SK-N-SH (cell line): ENCODE measurements at regions not wholly inside any gene's neighbourhood (a gene's known extent, or its start where the extent isn't known, plus 50 kb on each side); places are given as distances from the start of the nearest gene placed in this dataset.

Source experiments
- CTCF ChIA-PET: fragments of 300-600, 350-600 bp; formaldehyde crosslinking; extraction: SDS; loops from one replicate; lab custom pipeline; 2021; lab: Yijun Ruan, JAX
- POLR2A ChIA-PET: fragments of 350-600 bp; sonication (Branson Sonifier 250); formaldehyde crosslinking; extraction: SDS; loops from one replicate; lab custom pipeline; 2020; ENCODE audit warnings: antibody characterized with exemption, inconsistent platforms; lab: Yijun Ruan, JAX
- DNase-seq: peaks from one replicate; pipeline ENCODE4 v3.0.0; 2012
- H2AFZ ChIP-seq: fragments of 200-600 bp; sonication (generic); 2 replicates; pipeline ENCODE4 v1.8.1; 2016; ENCODE audit warnings: antibody characterized with exemption, mild to moderate bottlenecking, low read depth
- H3F3A ChIP-seq: fragments of 200-600 bp; sonication (generic); replicated peaks from 2 replicates; pipeline ENCODE3; 2016; ENCODE audit warnings: antibody characterized with exemption, mild to moderate bottlenecking; ENCODE audit not compliant: insufficient read depth
- H3K27ac ChIP-seq, 2 experiments: fragments of 200-500 bp in 1 of 2; fragments of 200-600 bp in 1 of 2; sonication (Bioruptor generic) in 1 of 2; sonication (generic), shearing (Covaris generic) in 1 of 2; 2 replicates each; pipeline versions ENCODE4 v1.5.1 to v1.6.1; 2014 to 2016; ENCODE audit warnings: low read depth in 2 of 2, inconsistent platforms in 1 of 2, low read length in 1 of 2, mild to moderate bottlenecking in 1 of 2, mixed read lengths in 1 of 2
- H3K27me3 ChIP-seq: fragments of 200-600 bp; sonication (generic), shearing (Covaris generic); 2 replicates; pipeline ENCODE4 v1.6.1; 2016; ENCODE audit warnings: mixed run types; ENCODE audit not compliant: insufficient read depth
- H3K36me3 ChIP-seq, 2 experiments: fragments of 200-500 bp in 1 of 2; fragments of 200-600 bp in 1 of 2; sonication (Bioruptor generic) in 1 of 2; sonication (generic) in 1 of 2; replicated peaks in 1 of 2; 2 replicates each; pipeline versions ENCODE3 to v1.5.1; 2014 to 2016; ENCODE audit warnings: low read length in 1 of 2, mild to moderate bottlenecking in 1 of 2; ENCODE audit not compliant: insufficient read depth in 2 of 2, control insufficient read depth in 1 of 2
- H3K4me1 ChIP-seq, 2 experiments: fragments of 200-500 bp in 1 of 2; fragments of 200-600 bp in 1 of 2; sonication (Bioruptor generic) in 1 of 2; sonication (generic), shearing (Covaris generic) in 1 of 2; 2 replicates each; pipeline versions ENCODE4 v1.5.1 to v1.6.1; 2014 to 2016; ENCODE audit warnings: low read depth in 1 of 2, low read length in 1 of 2, mixed run types in 1 of 2; ENCODE audit not compliant: insufficient read depth in 2 of 2, control insufficient read depth in 1 of 2
- H3K4me2 ChIP-seq: fragments of 200-600 bp; sonication (generic), shearing (Covaris generic); 2 replicates; pipeline ENCODE4 v1.6.1; 2017; ENCODE audit warnings: mixed run types
- H3K4me3 ChIP-seq, 2 experiments: fragments of 200-500 bp in 1 of 2; fragments of 200-600 bp in 1 of 2; sonication (Bioruptor generic) in 1 of 2; sonication (generic), shearing (Covaris generic) in 1 of 2; 2 replicates each; pipeline versions ENCODE4 v1.5.1 to v1.8.1; 2014 to 2016; ENCODE audit warnings: low read depth in 2 of 2, inconsistent platforms in 1 of 2, low read length in 1 of 2, mild to moderate bottlenecking in 1 of 2, mixed read lengths in 1 of 2, moderate library complexity in 1 of 2
- H3K79me2 ChIP-seq: fragments of 200-600 bp; sonication (generic); 2 replicates; pipeline ENCODE4 v1.8.1; 2017; ENCODE audit warnings: mild to moderate bottlenecking; ENCODE audit not compliant: insufficient read depth
- H3K9ac ChIP-seq: fragments of 200-600 bp; sonication (generic); 2 replicates; pipeline ENCODE4 v1.6.1; 2017; ENCODE audit warnings: mixed run types
- H3K9me2 ChIP-seq: fragments of 200-600 bp; sonication (generic); 2 replicates; pipeline ENCODE4 v1.6.1; 2017; ENCODE audit warnings: mixed run types
- H3K9me3 ChIP-seq: fragments of 200-600 bp; sonication (generic); 2 replicates; pipeline ENCODE4 v1.6.1; 2017; ENCODE audit warnings: mixed run types, mild to moderate bottlenecking, moderate library complexity
- H4K20me1 ChIP-seq: fragments of 200-600 bp; sonication (generic); 2 replicates; pipeline ENCODE4 v1.6.1; 2017; ENCODE audit warnings: mild to moderate bottlenecking, mixed run types; ENCODE audit not compliant: insufficient read depth
- ELF1 ChIP-seq: IDR thresholded peaks from 2 replicates; pipeline ENCODE4 v1.4.0; 2012
- EZH2phosphoT487 ChIP-seq: fragments of 200-600 bp; sonication (generic); IDR thresholded peaks from 2 replicates; pipeline ENCODE4 v1.6.1; 2017; ENCODE audit warnings: low read depth, mixed run types, mild to moderate bottlenecking, antibody characterized with exemption, moderate library complexity, borderline replicate concordance
- FOSL2 ChIP-seq: IDR thresholded peaks from 2 replicates; pipeline ENCODE4 v1.4.0; 2012; ENCODE audit warnings: low read depth, mild to moderate bottlenecking, moderate library complexity, borderline replicate concordance
- GABPA ChIP-seq: IDR thresholded peaks from 2 replicates; pipeline ENCODE4 v1.4.0; 2012; ENCODE audit warnings: low read depth, mild to moderate bottlenecking
- GATA2 ChIP-seq: sonication (generic); formaldehyde crosslinking; IDR thresholded peaks from 2 replicates; pipeline ENCODE4 v1.5.0; 2020; ENCODE audit warnings: mild to moderate bottlenecking, missing genetic modification reagents
- MXI1 ChIP-seq: IDR thresholded peaks from 2 replicates; pipeline ENCODE4 v1.6.1; 2012; ENCODE audit warnings: mild to moderate bottlenecking, low read depth, low read length, improper control_type of control experiment
- NFIC ChIP-seq: IDR thresholded peaks from 2 replicates; pipeline ENCODE4 v1.4.0; 2012; ENCODE audit warnings: borderline replicate concordance
- NRF1 ChIP-seq: IDR thresholded peaks from 2 replicates; pipeline ENCODE4 v1.6.1; 2012; ENCODE audit warnings: low read depth, mild to moderate bottlenecking, low read length
- RCOR1 ChIP-seq: fragments of 150-350 bp; IDR thresholded peaks from 2 replicates; pipeline ENCODE4 v1.6.1; 2017; ENCODE audit warnings: antibody characterized with exemption, low read length
- RFX5 ChIP-seq: IDR thresholded peaks from 2 replicates; pipeline ENCODE4 v1.6.1; 2012; ENCODE audit warnings: mild to moderate bottlenecking, improper control_type of control experiment, low read length
- RXRA ChIP-seq: IDR thresholded peaks from 2 replicates; pipeline ENCODE4 v1.4.0; 2012; ENCODE audit warnings: low read depth, mild to moderate bottlenecking, borderline replicate concordance
- SMC3 ChIP-seq: IDR thresholded peaks from 2 replicates; pipeline ENCODE4 v1.6.1; 2012; ENCODE audit warnings: low read depth, low read length, improper control_type of control experiment
- TCF12 ChIP-seq: IDR thresholded peaks from 2 replicates; pipeline ENCODE4 v1.4.0; 2012
- TEAD4 ChIP-seq: IDR thresholded peaks from 2 replicates; pipeline ENCODE4 v1.4.0; 2012; ENCODE audit warnings: mild to moderate bottlenecking, borderline replicate concordance; ENCODE audit not compliant: insufficient read depth
- WGBS: methylation state at CpG from one replicate; pipeline ENCODE4 v1.1.6; 2017; ENCODE audit warnings: low lambda C conversion rate; 5-methylcytosine and 5-hydroxymethylcytosine counted together
- TF ChIP-seq, protein P1 (sequence below): fragments of 150-350 bp; IDR thresholded peaks from 2 replicates; pipeline ENCODE4 v1.6.1; 2017; ENCODE audit warnings: antibody characterized with exemption, low read length, low read depth, borderline replicate concordance
- TF ChIP-seq, protein P2 (sequence below): fragments of 200-600 bp; sonication (generic); IDR thresholded peaks from 2 replicates; pipeline ENCODE4 v1.6.1; 2017; ENCODE audit warnings: antibody characterized with exemption, mild to moderate bottlenecking, moderate library complexity
- TF ChIP-seq, protein P3 (sequence below): fragments of 150-350 bp; IDR thresholded peaks from 2 replicates; pipeline ENCODE4 v1.6.1; 2016; ENCODE audit warnings: mild to moderate bottlenecking, low read depth, low read length
- TF ChIP-seq, protein P4 (sequence below): IDR thresholded peaks from 2 replicates; pipeline ENCODE4 v1.4.0; 2012; ENCODE audit warnings: low read depth, borderline replicate concordance
- TF ChIP-seq, protein P5 (sequence below): IDR thresholded peaks from 2 replicates; pipeline ENCODE4 v1.6.1; 2012; ENCODE audit warnings: mild to moderate bottlenecking, low read depth, low read length, moderate library complexity
- TF ChIP-seq, protein P6 (sequence below): IDR thresholded peaks from 2 replicates; pipeline ENCODE4; 2012

DNA sequence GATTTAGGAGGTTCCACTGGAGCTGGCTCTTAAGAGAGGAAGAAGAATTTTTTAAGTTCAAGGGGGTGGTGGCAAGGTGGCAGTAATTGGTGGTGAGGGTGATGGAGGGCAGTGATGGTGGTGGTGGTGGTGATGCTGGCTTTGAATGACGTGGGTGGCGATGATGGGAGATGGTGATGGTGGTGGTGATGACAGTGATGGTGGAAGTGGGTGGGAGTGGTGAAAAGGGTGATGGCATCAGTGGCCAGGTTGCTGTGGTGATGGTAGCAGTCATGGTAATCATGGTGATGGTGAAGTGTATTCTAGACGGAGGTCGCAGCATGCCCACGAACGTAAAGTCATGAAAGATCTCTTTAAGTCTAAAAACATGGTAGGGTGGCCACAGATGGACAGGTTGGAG lies 197.3 kb downstream of the PTEN start:
- Histone ChIP-seq H3K4me1 (peaks cover 6 to 34% of the 10 kb centered on the region in 2 experiments; a peak in 3 of 4 replicates), H2AFZ (no peak overlapping the region), H3K9me3 (no peaks in the 10 kb centered on the region), H3K9me2 (no peaks in the 10 kb centered on the region), H3K27me3 (no peaks in the 10 kb centered on the region), H3K36me3 (no peaks in the 10 kb centered on the region), H3K27ac (no peak overlapping the region), H3K79me2 (no peaks in the 10 kb centered on the region), H3F3A (no peaks in the 10 kb centered on the region), H3K9ac (no peak overlapping the region), H3K4me2 (no peak overlapping the region), H4K20me1 (no peaks in the 10 kb centered on the region), H3K4me3 (no peak overlapping the region)
- TF ChIP-seq, protein P1, sequence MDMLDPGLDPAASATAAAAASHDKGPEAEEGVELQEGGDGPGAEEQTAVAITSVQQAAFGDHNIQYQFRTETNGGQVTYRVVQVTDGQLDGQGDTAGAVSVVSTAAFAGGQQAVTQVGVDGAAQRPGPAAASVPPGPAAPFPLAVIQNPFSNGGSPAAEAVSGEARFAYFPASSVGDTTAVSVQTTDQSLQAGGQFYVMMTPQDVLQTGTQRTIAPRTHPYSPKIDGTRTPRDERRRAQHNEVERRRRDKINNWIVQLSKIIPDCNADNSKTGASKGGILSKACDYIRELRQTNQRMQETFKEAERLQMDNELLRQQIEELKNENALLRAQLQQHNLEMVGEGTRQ = no peak
- TF ChIP-seq GATA2 (CRISPR knock-in tag) (no peak), NRF1 (no peak), FOSL2 (no peak), ELF1 (no peak), RCOR1 (no peak), RFX5 (no peak), NFIC (no peak), RXRA (no peak), TEAD4 (no peak), TCF12 (no peak), MXI1 (no peak), EZH2phosphoT487 (no peak), SMC3 (no peak), GABPA (no peak)
- TF ChIP-seq, protein P2, sequence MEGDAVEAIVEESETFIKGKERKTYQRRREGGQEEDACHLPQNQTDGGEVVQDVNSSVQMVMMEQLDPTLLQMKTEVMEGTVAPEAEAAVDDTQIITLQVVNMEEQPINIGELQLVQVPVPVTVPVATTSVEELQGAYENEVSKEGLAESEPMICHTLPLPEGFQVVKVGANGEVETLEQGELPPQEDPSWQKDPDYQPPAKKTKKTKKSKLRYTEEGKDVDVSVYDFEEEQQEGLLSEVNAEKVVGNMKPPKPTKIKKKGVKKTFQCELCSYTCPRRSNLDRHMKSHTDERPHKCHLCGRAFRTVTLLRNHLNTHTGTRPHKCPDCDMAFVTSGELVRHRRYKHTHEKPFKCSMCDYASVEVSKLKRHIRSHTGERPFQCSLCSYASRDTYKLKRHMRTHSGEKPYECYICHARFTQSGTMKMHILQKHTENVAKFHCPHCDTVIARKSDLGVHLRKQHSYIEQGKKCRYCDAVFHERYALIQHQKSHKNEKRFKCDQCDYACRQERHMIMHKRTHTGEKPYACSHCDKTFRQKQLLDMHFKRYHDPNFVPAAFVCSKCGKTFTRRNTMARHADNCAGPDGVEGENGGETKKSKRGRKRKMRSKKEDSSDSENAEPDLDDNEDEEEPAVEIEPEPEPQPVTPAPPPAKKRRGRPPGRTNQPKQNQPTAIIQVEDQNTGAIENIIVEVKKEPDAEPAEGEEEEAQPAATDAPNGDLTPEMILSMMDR = no peak
- TF ChIP-seq, protein P3, sequence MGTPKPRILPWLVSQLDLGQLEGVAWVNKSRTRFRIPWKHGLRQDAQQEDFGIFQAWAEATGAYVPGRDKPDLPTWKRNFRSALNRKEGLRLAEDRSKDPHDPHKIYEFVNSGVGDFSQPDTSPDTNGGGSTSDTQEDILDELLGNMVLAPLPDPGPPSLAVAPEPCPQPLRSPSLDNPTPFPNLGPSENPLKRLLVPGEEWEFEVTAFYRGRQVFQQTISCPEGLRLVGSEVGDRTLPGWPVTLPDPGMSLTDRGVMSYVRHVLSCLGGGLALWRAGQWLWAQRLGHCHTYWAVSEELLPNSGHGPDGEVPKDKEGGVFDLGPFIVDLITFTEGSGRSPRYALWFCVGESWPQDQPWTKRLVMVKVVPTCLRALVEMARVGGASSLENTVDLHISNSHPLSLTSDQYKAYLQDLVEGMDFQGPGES = no peak
- TF ChIP-seq, protein P4, sequence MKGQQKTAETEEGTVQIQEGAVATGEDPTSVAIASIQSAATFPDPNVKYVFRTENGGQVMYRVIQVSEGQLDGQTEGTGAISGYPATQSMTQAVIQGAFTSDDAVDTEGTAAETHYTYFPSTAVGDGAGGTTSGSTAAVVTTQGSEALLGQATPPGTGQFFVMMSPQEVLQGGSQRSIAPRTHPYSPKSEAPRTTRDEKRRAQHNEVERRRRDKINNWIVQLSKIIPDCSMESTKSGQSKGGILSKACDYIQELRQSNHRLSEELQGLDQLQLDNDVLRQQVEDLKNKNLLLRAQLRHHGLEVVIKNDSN = no peak
- TF ChIP-seq, protein P5, sequence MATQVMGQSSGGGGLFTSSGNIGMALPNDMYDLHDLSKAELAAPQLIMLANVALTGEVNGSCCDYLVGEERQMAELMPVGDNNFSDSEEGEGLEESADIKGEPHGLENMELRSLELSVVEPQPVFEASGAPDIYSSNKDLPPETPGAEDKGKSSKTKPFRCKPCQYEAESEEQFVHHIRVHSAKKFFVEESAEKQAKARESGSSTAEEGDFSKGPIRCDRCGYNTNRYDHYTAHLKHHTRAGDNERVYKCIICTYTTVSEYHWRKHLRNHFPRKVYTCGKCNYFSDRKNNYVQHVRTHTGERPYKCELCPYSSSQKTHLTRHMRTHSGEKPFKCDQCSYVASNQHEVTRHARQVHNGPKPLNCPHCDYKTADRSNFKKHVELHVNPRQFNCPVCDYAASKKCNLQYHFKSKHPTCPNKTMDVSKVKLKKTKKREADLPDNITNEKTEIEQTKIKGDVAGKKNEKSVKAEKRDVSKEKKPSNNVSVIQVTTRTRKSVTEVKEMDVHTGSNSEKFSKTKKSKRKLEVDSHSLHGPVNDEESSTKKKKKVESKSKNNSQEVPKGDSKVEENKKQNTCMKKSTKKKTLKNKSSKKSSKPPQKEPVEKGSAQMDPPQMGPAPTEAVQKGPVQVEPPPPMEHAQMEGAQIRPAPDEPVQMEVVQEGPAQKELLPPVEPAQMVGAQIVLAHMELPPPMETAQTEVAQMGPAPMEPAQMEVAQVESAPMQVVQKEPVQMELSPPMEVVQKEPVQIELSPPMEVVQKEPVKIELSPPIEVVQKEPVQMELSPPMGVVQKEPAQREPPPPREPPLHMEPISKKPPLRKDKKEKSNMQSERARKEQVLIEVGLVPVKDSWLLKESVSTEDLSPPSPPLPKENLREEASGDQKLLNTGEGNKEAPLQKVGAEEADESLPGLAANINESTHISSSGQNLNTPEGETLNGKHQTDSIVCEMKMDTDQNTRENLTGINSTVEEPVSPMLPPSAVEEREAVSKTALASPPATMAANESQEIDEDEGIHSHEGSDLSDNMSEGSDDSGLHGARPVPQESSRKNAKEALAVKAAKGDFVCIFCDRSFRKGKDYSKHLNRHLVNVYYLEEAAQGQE = no peak
- TF ChIP-seq, protein P6, sequence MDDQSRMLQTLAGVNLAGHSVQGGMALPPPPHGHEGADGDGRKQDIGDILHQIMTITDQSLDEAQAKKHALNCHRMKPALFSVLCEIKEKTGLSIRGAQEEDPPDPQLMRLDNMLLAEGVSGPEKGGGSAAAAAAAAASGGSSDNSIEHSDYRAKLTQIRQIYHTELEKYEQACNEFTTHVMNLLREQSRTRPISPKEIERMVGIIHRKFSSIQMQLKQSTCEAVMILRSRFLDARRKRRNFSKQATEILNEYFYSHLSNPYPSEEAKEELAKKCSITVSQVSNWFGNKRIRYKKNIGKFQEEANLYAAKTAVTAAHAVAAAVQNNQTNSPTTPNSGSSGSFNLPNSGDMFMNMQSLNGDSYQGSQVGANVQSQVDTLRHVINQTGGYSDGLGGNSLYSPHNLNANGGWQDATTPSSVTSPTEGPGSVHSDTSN = no peak
- no peak for DNase-seq
- 97% methylated on average over 6 of the region's 6 CpGs for WGBS
- POLR2A ChIA-PET = no interaction called here
- CTCF ChIA-PET = no interaction called here
